CD14-positive monocyte (primary cell): ENCODE measurements at regions not wholly inside any gene's neighbourhood (a gene's known extent, or its start where the extent isn't known, plus 50 kb on each side); places are given as distances from the start of the nearest gene placed in this dataset.

Source experiments
- DNase-seq, 3 donors: peaks; one replicate each; pipeline ENCODE4 v3.0.0-alpha.2; 2011 to 2022
- H2AFZ ChIP-seq: 2 replicates; pipeline ENCODE4 v1.6.0; 2012; ENCODE audit warnings: mild to moderate bottlenecking, low read depth, low read length, inconsistent platforms; ENCODE audit not compliant: insufficient read depth, poor library complexity, severe bottlenecking
- H3K27ac ChIP-seq, 2 donors: 1 replicate in 1 of 2; 2 replicates in 1 of 2; pipeline ENCODE4 v1.5.1; 2012 to 2013; ENCODE audit warnings: low read length in 2 of 2, control low read depth in 1 of 2, inconsistent platforms in 1 of 2, low read depth in 1 of 2, mild to moderate bottlenecking in 1 of 2
- H3K27me3 ChIP-seq, 2 donors: one replicate each; pipeline versions ENCODE4 v1.6.0 to v1.6.1; 2011 to 2013; ENCODE audit warnings: low read length in 2 of 2; ENCODE audit not compliant: control insufficient read depth in 2 of 2, insufficient read depth in 2 of 2
- H3K36me3 ChIP-seq, 2 donors: replicated peaks in 1 of 2; 1 replicate in 1 of 2; 2 replicates in 1 of 2; pipeline versions ENCODE4 v1.5.1 to v1.6.1; 2012 to 2013; ENCODE audit warnings: low read length in 2 of 2, control low read depth in 1 of 2, inconsistent platforms in 1 of 2, mild to moderate bottlenecking in 1 of 2; ENCODE audit not compliant: insufficient read depth in 2 of 2, control insufficient read depth in 1 of 2
- H3K4me1 ChIP-seq, 2 donors: 1 replicate in 1 of 2; 2 replicates in 1 of 2; pipeline versions ENCODE4 v1.5.1 to v1.6.1; 2012 to 2013; ENCODE audit warnings: low read length in 2 of 2, control low read depth in 1 of 2, inconsistent platforms in 1 of 2, mild to moderate bottlenecking in 1 of 2, moderate library complexity in 1 of 2; ENCODE audit not compliant: insufficient read depth in 2 of 2, control insufficient read depth in 1 of 2
- H3K4me2 ChIP-seq: replicated peaks from 2 replicates; pipeline ENCODE3; 2012; ENCODE audit warnings: low read length, moderate library complexity, mild to moderate bottlenecking; ENCODE audit not compliant: poor library complexity, severe bottlenecking; ENCODE audit errors: extremely low read depth
- H3K4me3 ChIP-seq, 3 experiments: fragments of 200-600 bp in 1 of 3; sonication (generic) in 1 of 3; replicated peaks in 1 of 3; 1 replicate in 2 of 3; 2 replicates in 1 of 3; pipeline ENCODE4 v1.5.1; 2011 to 2013; ENCODE audit warnings: low read length in 3 of 3, mild to moderate bottlenecking in 3 of 3, control low read depth in 2 of 3, low read depth in 2 of 3, inconsistent platforms in 1 of 3, moderate library complexity in 1 of 3
- H3K79me2 ChIP-seq: 2 replicates; pipeline ENCODE4 v1.6.0; 2012; ENCODE audit warnings: mild to moderate bottlenecking, control low read depth, inconsistent platforms, low read length, moderate library complexity; ENCODE audit not compliant: insufficient read depth
- H3K9ac ChIP-seq: 2 replicates; pipeline ENCODE4 v1.6.0; 2017; ENCODE audit warnings: low read length, mild to moderate bottlenecking; ENCODE audit not compliant: insufficient read depth, poor library complexity, severe bottlenecking
- H3K9me3 ChIP-seq, 2 donors: replicated peaks in 1 of 2; 1 replicate in 1 of 2; 2 replicates in 1 of 2; pipeline versions ENCODE4 v1.5.1 to v1.6.1; 2012 to 2013; ENCODE audit warnings: low read length in 2 of 2, control low read depth in 1 of 2; ENCODE audit not compliant: control insufficient read depth in 1 of 2, insufficient read depth in 1 of 2
- H4K20me1 ChIP-seq: 2 replicates; pipeline ENCODE4 v1.6.0; 2012; ENCODE audit warnings: mild to moderate bottlenecking, low read length, control low read depth, moderate library complexity; ENCODE audit not compliant: insufficient read depth
- H3K27ac Mint-ChIP-seq, 7 donors: one replicate each; pipeline ENCODE4 v1.8.0; 2020; ENCODE audit warnings: mild to moderate bottlenecking in 7 of 7, mixed read lengths in 7 of 7, moderate library complexity in 6 of 7, inconsistent platforms in 2 of 7
- H3K27me3 Mint-ChIP-seq, 3 donors: one replicate each; pipeline ENCODE4 v1.8.0; 2021 to 2022; ENCODE audit warnings: low read depth in 3 of 3, mild to moderate bottlenecking in 3 of 3, mixed read lengths in 3 of 3, moderate library complexity in 3 of 3, inconsistent platforms in 1 of 3
- H3K36me3 Mint-ChIP-seq, 2 donors: one replicate each; pipeline ENCODE4 v1.8.0; 2020; ENCODE audit warnings: mixed read lengths in 2 of 2, inconsistent platforms in 1 of 2, mild to moderate bottlenecking in 1 of 2
- H3K4me1 Mint-ChIP-seq: one replicate; pipeline ENCODE4 v1.8.0; 2020; ENCODE audit warnings: mild to moderate bottlenecking, mixed read lengths
- H3K4me3 Mint-ChIP-seq, 2 donors: one replicate each; pipeline ENCODE4 v1.8.0; 2020; ENCODE audit warnings: mild to moderate bottlenecking in 2 of 2, mixed read lengths in 2 of 2, moderate library complexity in 1 of 2
- H3K9me3 Mint-ChIP-seq, 7 donors: one replicate each; pipeline ENCODE4 v1.8.0; 2020 to 2022; ENCODE audit warnings: mixed read lengths in 7 of 7, mild to moderate bottlenecking in 6 of 7, moderate library complexity in 6 of 7, inconsistent platforms in 2 of 7
- CTCF ChIP-seq: fragments of 200-600 bp; IDR thresholded peaks from one replicate; pipeline ENCODE4 v1.8.0; 2022; ENCODE audit warnings: antibody characterized with exemption, mild to moderate bottlenecking
- WGBS: methylation state at CpG from one replicate; pipeline ENCODE4 v1.1.5; 2013; ENCODE audit warnings: missing lambda C conversion rate; ENCODE audit not compliant: insufficient coverage; 5-methylcytosine and 5-hydroxymethylcytosine counted together
- intact Hi-C, 2 donors: fragments of 100-400 bp; cut with micrococcal nuclease; formaldehyde crosslinking; loops; one replicate each; pipeline versions ENCODE4 v1.15.0 to v1.15.1; 2023

DNA sequence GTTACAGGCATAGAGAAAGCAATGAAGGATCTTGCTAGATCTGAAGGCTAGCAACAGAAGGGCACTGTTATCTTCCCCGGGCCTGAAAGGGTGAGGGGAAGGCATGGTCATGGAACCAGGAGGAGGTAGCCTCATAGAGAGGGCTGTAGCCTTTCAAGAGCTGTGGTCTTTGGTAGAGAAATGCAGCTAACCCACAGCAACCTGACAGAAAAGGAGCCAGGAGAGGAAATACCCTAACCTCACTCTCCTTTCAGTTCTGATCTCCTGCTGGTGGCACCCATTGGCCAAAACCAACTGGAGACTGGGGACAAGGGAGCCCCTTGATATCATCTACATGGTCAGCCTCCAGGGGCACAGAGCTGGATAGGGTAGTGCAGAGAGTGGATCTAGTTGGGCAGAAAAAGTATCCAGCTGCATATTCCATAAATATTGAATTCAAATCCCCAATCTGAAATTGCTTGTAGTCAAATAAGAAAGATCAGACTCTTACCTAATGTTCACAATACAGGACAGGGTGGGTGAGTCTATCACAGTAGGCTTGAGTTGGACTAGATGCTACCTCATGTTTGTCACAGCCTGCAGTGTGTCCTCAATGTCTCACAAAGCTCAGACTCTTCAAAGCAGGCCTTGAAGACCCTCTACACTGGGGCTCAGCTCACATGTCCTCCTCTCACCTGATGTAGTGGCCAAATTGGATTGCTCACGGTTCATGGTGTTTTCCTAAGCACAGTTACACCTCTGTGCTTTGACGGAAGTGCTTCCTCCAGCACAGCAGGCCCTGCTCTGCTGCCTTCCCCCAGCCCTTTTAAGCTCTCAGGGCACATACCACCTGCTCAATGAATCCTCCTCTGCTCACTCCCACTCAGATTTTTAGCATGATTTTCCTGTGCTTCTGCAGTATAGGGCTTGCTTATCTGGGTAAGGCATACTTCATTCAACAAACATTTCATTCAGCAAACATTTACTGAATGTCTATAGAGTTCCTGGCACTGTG is 74.1 kb upstream of the JUN start:
- no peak for DNase-seq
- intact Hi-C loops = no loop called here

More for the DNA sequence above, 74.1 kb upstream of the JUN start:
- WGBS = 100% methylated on average over 2 of the region's 3 CpGs
- Histone ChIP-seq H3K4me3 (no peak overlapping the region), H2AFZ (no peak overlapping the region), H3K9ac (no peak overlapping the region), H3K27ac (no peak overlapping the region), H3K4me1 (peaks cover 16 to 18% of the 10 kb centered on the region in 2 donors), H3K4me2 (no peak overlapping the region), H3K36me3 (no peaks in the 10 kb centered on the region), H3K79me2 (no peaks in the 10 kb centered on the region), H3K27me3 (no peaks in the 10 kb centered on the region), H3K9me3 (no peaks in the 10 kb centered on the region), H4K20me1 (no peaks in the 10 kb centered on the region)
- peaks cover 24% of the 10 kb centered on the region for H3K4me1 Mint-ChIP-seq
- H3K36me3 Mint-ChIP-seq = no peaks in the 10 kb centered on the region
- H3K27ac Mint-ChIP-seq = no peak overlapping the region
- H3K4me3 Mint-ChIP-seq = no peak overlapping the region
- H3K9me3 Mint-ChIP-seq = peaks cover 0 to 7% (median 0%) of the 10 kb centered on the region in 7 donors
- TF ChIP-seq CTCF = no peak
- peaks cover 0 to 7% (median 4%) of the 10 kb centered on the region in 3 donors for H3K27me3 Mint-ChIP-seq
